Frontal cortex (tissue), 3 donors: ENCODE measurements at regions not wholly inside any gene's neighbourhood (a gene's known extent, or its start where the extent isn't known, plus 50 kb on each side); places are given as distances from the start of the nearest gene placed in this dataset.
"Not testable (repeated sequence)": the region's sequence is repeated elsewhere in the genome, so short reads cannot be mapped to it uniquely, and the experiment has no call there.

Source experiments
- DNase-seq, 2 donors: peaks; one replicate each; pipeline ENCODE4 v3.0.0; 2012; ENCODE audit warnings: low spot score in 2 of 2
- FAIRE-seq: peaks from 2 replicates; lab custom pipeline; 2012; peaks lifted over from hg19 to GRCh38; lab: Jason Lieb, UNC
- donor health status: control.
- donor health status: control.
- donor health status: control.

- no peak for DNase-seq
These were observed 385.9 kb upstream of the CYRIA start for GRCh38 chr2:17051538-17051937.

GRCh38 chr2:17043173-17043572 lies 377.5 kb upstream of the CYRIA start:
- no peak for FAIRE-seq
- DNase-seq, result no peak

More at GRCh38 chr2:17051538-17051937, 385.9 kb upstream of the CYRIA start:
- FAIRE-seq, result no peak

- FAIRE-seq, result no peak
- no peak for DNase-seq
These were observed 370.7 kb upstream of the CYRIA start for GRCh38 chr2:17036361-17036760.

GRCh38 chr2:17035010-17035409 lies 369.4 kb upstream of the CYRIA start:
- DNase-seq, result no peak
- no peak for FAIRE-seq

GRCh38 chr2:17030047-17030446 lies 364.4 kb upstream of the CYRIA start:
- DNase-seq (no peak), FAIRE-seq (no peak)

- DNase-seq (no peak), FAIRE-seq (no peak)
These were observed 346.7 kb upstream of the CYRIA start for GRCh38 chr2:17012297-17012696.

GRCh38 chr2:17010104-17010503 lies 344.5 kb upstream of the CYRIA start:
- DNase-seq (no peak), FAIRE-seq (no peak)

GRCh38 chr2:17000184-17000482 lies 334.5 kb upstream of the CYRIA start:
- no peak for FAIRE-seq
- DNase-seq, result no peak

- FAIRE-seq (no peak), DNase-seq (no peak)
These were observed 333.9 kb upstream of the CYRIA start for GRCh38 chr2:16999347-17000183.

GRCh38 chr2:16978301-16978700 lies 312.7 kb upstream of the CYRIA start:
- no peak for DNase-seq
- no peak for FAIRE-seq

GRCh38 chr2:16974688-16975087 lies 309.1 kb upstream of the CYRIA start:
- FAIRE-seq, result no peak
- no peak for DNase-seq

GRCh38 chr2:16973586-16974286 lies 308.1 kb upstream of the CYRIA start:
- DNase-seq (no peak), FAIRE-seq (no peak)

GRCh38 chr2:16972276-16972675 lies 306.6 kb upstream of the CYRIA start:
- DNase-seq (no peak), FAIRE-seq (no peak)

- FAIRE-seq, result no peak
- no peak for DNase-seq
These were observed 306.1 kb upstream of the CYRIA start for GRCh38 chr2:16971722-16972234.

- not testable (repeated sequence) for FAIRE-seq, DNase-seq
These were observed 305.3 kb upstream of the CYRIA start for GRCh38 chr2:16970948-16971347.

GRCh38 chr2:16962505-16962904 lies 296.9 kb upstream of the CYRIA start:
- no peak for FAIRE-seq
- DNase-seq, result no peak

- no peak for FAIRE-seq
- DNase-seq, result no peak
These were observed 294.9 kb upstream of the CYRIA start for GRCh38 chr2:16960579-16960978.

GRCh38 chr2:16958266-16958665 lies 292.6 kb upstream of the CYRIA start:
- DNase-seq, result no peak
- FAIRE-seq, result no peak

- DNase-seq (no peak), FAIRE-seq (no peak)
These were observed 287.2 kb upstream of the CYRIA start for GRCh38 chr2:16952805-16953204.

- DNase-seq (no peak), FAIRE-seq (no peak)
These were observed 286.7 kb upstream of the CYRIA start for GRCh38 chr2:16952368-16952767.

- FAIRE-seq (no peak), DNase-seq (no peak)
These were observed 284.8 kb upstream of the CYRIA start for GRCh38 chr2:16950436-16950835.
